GM21786 (cell line): ENCODE measurements at regions not wholly inside any gene's neighbourhood (a gene's known extent, or its start where the extent isn't known, plus 50 kb on each side); places are given as distances from the start of the nearest gene placed in this dataset.
"Not testable (repeated sequence)": the region's sequence is repeated elsewhere in the genome, so short reads cannot be mapped to it uniquely, and the experiment has no call there.

Experiments used
- ATAC-seq: cut with Tn5 transposase; IDR thresholded peaks from one replicate; pipeline ENCODE4 v1.9.1; 2021; ENCODE audit not compliant: unreplicated experiment

GRCh38 chrX:39022106-39022505 lies 220.8 kb downstream of the MID1IP1 start:
- ATAC-seq, result no peak

GRCh38 chrX:39029221-39029620 lies 228.0 kb downstream of the MID1IP1 start:
- no peak for ATAC-seq

DNA sequence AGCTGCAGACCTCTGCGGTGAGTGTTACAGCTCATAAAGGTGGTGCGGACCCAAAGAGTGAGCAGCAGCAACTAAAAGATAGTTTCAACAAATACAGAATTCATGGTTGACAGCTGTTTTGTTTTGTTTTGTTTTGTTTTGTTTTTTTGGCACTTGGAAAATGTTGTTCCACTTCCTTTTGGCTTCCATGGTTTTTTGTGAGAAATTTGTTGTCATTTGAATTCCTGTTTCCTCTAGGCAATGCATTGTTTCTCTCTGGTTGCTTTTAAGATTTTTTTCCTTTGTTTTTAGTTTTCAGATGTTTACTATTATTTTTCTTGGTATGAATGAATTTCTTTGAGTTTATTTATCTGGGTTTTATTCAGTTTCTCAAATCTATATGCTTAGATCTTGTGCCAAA lies 229.4 kb downstream of the MID1IP1 start:
- no peak for ATAC-seq

DNA sequence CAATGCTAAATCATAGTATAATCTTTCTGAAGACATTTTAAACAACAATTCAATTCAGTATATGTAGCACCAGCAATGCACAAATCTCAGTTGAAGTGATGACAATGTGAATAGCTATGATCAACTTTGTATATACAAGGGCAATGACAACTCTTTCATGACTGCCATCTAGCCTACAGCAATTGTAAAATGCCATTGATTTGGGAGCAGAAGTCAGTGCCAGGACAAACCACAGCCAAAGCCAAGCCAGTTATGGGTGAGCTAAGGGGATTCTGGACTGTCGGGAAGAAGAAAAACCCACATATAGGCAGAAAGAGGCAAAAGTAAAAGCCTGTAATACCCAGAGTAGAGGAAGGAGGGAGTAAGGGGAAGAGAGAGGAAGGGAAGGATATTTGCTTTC lies 238.6 kb downstream of the MID1IP1 start:
- no peak for ATAC-seq

GRCh38 chrX:39043838-39044550 lies 242.7 kb downstream of the MID1IP1 start:
- no peak for ATAC-seq

DNA sequence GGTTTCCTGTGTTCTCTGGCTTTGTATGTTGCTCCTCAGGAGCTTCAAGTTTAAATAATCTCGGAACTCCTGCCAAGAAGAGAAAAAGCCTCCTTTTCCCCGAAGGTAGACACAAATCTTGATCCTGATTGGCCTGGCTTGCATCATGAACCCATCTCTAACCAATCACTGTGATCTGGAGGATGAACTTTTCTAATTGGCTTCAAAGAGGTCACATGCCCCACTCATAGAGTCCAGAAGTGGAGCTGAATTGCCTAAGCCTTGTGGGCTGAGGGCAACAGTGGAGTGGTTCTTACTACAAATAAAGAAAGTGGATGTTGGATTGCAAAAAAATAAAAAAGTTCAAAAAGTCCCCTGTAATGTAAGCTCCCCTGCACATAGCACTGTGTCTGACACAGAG lies 245.9 kb downstream of the MID1IP1 start:
- ATAC-seq, result no peak

- ATAC-seq, result no peak
Observed at GRCh38 chrX:39049975-39050374, 248.7 kb downstream of the MID1IP1 start.

GRCh38 chrX:39050427-39050826 lies 249.2 kb downstream of the MID1IP1 start:
- no peak for ATAC-seq

DNA sequence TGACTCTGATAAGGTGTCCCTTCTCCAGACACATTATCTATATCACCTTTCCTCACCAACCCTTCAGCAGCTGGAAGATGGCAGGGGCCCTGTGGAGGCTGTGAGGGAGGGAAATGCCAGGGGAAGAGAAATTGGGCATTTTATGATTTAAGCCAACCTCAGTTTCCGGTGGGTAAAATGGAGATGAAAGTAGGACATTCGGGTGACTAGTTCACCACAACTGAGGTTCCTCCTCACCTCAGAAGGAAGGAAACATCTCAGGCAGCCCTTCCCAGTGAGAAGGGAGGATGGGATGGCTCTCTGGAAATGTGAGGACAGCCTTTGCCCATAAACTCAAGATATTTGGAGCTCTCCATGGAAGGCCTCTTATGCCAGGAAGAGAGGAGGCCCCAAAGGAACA lies 251.5 kb downstream of the MID1IP1 start:
- no peak for ATAC-seq

- no peak for ATAC-seq
Observed at GRCh38 chrX:39058724-39059123, 257.5 kb downstream of the MID1IP1 start.

DNA sequence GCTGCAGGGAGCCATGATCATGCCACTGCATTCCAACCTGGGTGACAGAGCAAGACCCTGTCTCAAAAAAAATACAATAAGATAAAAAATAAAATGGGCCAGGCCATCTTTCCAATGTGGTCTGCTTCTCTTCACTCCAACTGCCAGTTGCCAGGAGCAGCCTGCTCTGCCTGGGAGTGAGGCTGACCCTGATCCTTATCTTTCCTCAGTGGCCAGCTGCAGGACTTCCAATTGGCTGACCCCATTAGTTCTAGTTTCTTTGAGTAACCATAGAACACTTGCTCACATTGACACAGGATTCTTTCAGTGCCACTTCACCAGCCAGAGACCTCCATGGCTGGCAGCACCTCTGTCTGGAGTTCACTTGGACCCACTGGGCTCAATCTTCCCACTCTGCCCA lies 258.6 kb downstream of the MID1IP1 start:
- no peak for ATAC-seq

DNA sequence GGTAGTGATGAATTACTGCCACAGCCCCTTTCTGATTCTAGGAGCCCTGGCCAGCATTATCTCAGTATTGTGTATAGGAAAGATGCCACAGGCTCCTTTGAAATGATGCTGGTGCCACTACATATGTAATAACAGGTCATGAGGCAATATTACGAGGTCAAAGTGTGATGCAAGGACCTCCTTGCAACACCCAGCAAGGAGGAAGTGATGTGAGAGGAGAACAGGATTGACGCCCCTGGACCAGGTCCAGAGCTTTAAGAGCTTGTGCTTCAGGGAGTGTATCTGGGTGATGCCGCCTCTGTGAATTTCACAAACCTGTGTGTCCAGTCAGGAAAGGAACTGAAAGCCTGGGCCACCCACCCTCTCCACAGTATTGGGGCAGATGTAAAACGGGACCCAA lies 261.8 kb downstream of the MID1IP1 start:
- no peak for ATAC-seq

DNA sequence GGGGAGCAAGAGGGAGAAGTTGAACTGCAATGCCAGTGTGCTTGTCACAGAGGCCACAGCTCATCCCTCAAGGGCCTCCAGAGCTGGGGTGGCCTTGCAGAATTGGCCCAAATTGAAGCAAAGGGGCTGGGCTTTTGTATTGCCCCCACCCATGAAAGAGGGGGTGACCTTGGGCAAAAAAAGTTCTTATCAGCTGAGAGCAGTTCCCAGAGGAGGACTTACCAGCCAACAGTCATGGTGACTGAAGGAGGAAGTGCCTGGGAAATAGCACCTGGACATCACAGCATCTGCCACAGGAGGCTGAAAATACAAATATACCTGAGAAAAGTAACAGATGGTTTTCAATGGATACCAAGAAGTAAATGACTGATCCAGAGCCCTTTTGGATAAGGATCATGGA lies 262.4 kb downstream of the MID1IP1 start:
- ATAC-seq, result no peak

DNA sequence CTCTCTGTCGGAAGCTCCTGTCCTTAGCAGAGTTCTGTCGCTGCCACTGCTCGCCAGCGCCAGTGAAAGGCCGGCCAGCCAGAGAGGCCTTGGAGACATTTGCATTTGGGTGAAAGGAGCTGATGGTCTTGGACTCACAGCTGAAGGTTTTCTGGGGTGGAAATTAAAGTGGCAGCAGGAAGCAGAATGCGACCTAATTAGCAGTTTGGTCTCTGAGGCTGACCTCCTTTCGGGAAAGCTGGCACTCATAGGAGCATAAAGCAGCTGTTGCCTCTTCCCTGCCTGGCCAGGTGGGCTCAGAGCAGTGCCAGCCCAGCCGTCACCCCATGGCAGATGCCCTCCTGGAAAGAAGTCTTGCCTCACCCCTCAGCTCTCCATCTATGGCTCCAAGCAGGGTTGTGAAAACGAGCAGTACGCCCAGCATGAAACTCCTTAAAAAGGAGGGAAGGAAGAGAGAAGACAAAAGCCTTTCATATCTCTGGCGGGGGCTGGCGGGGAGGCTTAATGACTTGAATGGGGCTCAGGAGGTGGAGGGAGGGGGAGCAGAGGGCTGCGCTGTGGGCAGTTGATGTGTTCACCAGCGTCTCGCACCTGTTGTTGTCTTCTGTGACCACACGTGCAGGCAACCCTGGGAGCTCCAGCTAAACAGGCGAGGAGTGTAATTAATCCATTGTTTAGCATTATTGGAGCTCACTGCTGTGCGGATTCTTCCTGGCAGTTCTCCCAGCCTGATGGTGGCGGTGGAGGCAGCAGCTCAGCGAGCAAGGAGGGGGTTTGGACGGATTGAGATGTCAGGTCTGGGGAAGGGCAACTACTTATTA lies 264.0 kb downstream of the MID1IP1 start:
- ATAC-seq, result no peak

- no peak for ATAC-seq
Observed at GRCh38 chrX:39067866-39068265, 266.6 kb downstream of the MID1IP1 start.

DNA sequence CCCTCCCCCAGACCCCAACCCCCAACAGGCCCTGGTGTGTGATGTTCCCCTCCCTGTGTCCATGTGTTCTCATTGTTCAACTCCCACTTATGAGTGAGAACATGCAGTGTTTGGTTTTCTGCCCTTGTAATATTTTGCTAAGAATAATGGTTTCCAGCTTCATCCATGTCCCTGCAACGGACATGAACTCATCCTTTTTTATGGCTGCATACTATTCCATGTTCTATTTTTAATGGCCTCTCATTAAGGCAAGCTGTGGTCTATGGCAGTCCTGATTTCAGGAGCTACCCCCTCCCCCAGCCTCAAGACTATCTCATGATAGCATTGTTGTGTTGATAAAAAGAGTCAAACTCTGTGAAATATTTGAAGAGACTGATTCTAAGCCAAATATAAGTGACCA lies 267.4 kb downstream of the MID1IP1 start:
- not testable (repeated sequence) for ATAC-seq

- ATAC-seq, result no peak
Observed at GRCh38 chrX:39070009-39070408, 268.8 kb downstream of the MID1IP1 start.

GRCh38 chrX:39073131-39073530 lies 271.9 kb downstream of the MID1IP1 start:
- ATAC-seq, result no peak

GRCh38 chrX:39096599-39096998 lies 295.3 kb downstream of the MID1IP1 start:
- no peak for ATAC-seq

DNA sequence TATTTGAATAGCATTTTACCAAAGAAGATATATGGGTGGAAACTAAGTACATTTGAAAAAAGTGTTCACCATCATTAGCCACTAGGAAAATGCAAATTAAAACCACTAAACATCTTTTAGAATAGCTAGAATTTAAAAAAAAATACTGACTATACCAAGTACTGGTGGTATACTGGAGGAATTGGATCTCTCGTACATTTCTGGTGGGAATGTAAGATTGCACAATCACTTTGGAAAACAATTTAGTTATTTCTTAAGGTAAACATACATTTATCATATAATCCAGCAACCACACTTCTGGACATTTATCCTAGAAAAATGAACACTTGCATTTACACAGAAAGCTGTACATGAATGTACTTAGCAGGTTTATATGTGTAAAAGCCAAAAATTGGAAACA lies 303.5 kb downstream of the MID1IP1 start:
- ATAC-seq, result no peak

- no peak for ATAC-seq
Observed at GRCh38 chrX:39112143-39112542, 310.9 kb downstream of the MID1IP1 start.

- ATAC-seq, result no peak
Observed at GRCh38 chrX:39115166-39115565, 313.9 kb downstream of the MID1IP1 start.
